GM12874 (cell line): ENCODE measurements at regions not wholly inside any gene's neighbourhood (a gene's known extent, or its start where the extent isn't known, plus 50 kb on each side); places are given as distances from the start of the nearest gene placed in this dataset.

ENCODE experiments used
- TF ChIP-seq, protein P1 (sequence below): IDR thresholded peaks from 2 replicates; pipeline ENCODE4 v1.5.1; 2011; ENCODE audit warnings: low read depth, mild to moderate bottlenecking, control low read depth, low read length, moderate library complexity; ENCODE audit not compliant: insufficient read depth

DNA sequence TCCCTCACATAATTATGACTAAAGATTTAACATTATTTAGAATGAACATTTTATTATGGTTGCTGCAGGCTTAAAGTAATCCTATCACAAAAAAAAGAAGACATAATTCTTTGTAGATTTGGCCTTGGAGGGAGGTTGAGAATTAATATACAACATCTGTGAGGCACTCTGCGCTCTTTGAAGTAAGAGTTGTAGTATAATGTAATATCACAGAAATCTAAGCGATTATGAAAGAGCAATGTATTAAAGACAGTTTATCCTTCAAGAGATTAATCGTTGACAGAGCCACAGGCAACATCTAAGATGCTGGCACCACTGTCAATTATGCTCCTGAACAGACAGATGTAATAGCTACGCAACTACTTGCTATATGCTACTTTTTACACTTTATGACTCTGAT lies 946.8 kb downstream of the GRIK2 start:
- TF ChIP-seq, protein P1, sequence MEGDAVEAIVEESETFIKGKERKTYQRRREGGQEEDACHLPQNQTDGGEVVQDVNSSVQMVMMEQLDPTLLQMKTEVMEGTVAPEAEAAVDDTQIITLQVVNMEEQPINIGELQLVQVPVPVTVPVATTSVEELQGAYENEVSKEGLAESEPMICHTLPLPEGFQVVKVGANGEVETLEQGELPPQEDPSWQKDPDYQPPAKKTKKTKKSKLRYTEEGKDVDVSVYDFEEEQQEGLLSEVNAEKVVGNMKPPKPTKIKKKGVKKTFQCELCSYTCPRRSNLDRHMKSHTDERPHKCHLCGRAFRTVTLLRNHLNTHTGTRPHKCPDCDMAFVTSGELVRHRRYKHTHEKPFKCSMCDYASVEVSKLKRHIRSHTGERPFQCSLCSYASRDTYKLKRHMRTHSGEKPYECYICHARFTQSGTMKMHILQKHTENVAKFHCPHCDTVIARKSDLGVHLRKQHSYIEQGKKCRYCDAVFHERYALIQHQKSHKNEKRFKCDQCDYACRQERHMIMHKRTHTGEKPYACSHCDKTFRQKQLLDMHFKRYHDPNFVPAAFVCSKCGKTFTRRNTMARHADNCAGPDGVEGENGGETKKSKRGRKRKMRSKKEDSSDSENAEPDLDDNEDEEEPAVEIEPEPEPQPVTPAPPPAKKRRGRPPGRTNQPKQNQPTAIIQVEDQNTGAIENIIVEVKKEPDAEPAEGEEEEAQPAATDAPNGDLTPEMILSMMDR, result no peak

DNA sequence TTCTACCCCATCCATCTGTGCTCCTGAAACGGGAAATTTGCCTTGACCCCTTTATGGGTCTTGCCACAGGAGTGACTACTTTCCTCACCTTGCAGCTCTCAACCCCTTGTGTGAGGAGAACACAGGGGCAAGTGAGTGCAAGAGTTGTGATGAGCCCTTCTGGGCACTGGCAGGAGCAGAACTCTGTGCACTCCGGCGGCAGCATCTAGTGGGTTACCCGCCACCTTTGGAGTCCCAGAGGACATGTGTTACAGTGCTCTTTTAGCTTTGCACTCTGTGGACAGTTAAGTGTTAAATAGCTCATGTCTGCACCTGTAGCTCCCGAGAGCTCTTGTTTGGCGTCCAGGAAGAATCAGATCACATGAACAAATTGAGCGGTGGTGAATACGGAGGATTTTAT lies 940.2 kb downstream of the GRIK2 start:
- TF ChIP-seq, protein P1, result no peak

DNA sequence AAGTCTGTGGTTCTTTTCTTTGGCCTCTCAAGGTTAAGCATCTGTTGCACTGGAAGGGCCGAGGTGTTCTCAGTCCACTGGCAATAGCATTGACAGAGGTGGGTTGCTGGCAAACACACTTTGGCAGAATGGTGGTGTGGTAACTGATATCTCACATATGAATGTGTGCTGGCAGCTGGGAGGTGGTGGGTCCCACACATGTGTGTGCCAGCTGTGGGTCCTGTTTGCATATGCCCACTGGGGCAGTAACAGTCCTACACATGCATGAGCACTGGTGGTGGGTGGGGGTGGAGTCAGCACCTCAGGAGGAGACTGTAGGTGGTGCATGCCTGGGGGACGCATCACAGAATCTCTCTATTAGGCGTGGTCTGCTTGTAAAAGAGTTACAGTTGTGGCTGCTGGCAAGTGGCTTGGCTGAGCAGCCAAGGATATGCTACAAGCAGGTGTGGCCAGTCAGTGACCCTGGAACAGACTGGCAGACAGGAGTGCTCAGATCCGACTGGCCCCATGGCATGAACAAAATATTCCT lies 934.3 kb downstream of the GRIK2 start:
- TF ChIP-seq, protein P1, result no peak

DNA sequence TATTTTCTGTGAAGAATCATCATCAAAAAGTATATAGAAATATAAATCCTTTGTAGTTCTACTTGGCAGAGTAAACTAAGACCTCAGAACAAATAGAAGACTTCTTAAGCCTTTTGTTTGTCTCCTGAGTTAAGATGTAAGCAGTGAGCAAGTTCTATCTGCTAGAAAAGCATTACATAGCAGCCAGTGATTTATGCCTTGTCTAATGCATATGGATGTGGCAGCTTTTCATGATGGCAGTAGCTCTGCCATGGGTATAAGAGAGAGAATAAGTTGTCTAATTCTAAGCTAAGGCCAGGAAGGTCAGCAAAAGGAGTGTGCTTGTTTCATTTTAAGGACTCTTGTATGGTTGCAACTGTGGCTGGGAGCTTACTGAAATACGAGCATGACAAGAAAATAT lies 920.2 kb downstream of the GRIK2 start:
- TF ChIP-seq, protein P1, result no peak

DNA sequence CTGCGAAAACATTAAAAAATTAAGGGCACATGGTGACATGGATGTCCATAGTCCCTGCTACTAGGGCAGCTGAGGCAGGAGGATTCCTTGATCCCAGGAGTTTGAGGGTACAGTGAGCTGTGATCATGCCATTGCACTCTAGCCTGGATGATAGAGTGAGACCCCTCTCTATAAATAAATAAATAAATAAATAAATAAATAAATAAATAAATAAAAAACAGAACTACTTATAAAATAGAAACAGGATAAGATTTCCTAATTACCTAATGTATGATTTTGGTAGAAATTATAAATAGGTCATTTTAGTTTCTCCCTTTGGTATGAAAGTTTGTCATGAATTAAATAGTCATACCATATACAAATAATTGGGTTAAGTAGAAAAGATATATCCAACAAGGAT lies 916.2 kb downstream of the GRIK2 start:
- TF ChIP-seq, protein P1, result no peak

DNA sequence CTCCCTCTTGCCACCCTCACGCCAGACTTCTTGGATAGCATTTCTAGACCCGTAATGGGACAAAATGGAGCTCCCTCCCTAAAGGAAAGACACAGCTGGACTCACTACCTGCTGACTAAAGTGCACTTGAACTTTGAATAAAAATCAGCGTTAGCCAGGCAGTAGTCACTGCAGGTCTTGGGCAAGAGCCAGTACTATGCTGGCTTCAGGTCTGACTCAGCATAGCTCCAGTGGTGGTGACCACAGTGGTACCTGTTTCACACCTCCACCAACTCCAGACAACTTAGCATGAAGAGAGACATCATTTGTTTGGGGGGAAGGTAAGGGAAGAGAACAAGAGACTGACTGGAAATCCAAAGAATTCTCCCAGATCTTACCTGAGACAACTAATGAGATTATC lies 906.8 kb downstream of the GRIK2 start:
- TF ChIP-seq, protein P1, result no peak

DNA sequence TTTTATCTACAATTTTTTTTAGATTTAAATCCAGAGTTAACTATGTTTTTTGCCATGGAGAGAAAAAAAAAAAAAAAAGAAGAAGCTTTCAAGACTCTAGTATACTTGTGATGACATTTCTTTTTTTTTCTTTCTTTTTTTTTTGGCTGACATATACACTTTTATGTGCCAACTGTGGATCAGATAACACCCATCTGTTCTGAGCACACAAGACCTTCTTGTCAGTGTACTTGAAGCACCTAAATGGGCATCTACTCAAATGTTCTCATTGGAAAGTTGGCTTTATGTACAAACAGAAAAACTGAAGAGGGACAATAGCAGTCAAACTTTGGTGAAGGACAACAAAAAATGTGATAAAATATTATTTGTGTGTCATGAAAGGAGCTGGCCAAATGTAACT lies 904.5 kb downstream of the GRIK2 start:
- TF ChIP-seq, protein P1, result no peak
